SK-N-SH treated with all-trans-retinoic acid at 6 μM for 48 hours (cell line): ENCODE measurements at regions not wholly inside any gene's neighbourhood (a gene's known extent, or its start where the extent isn't known, plus 50 kb on each side); places are given as distances from the start of the nearest gene placed in this dataset.

ENCODE experiments used
- ATAC-seq: fragments of 200-7000 bp; cut with Tn5 transposase; 3 replicates; pipeline ENCODE4 v1.9.1; 2020; ENCODE audit warnings: mild to moderate bottlenecking, moderate library complexity
- ARNTL ChIP-seq: fragments of 450-650 bp; formaldehyde crosslinking; IDR thresholded peaks from 2 replicates; pipeline ENCODE4 v1.5.0; 2020; ENCODE audit warnings: low read depth, mild to moderate bottlenecking, moderate library complexity, borderline replicate concordance
- BACH2 ChIP-seq: fragments of 250-450 bp; sonication (Bioruptor Pico); IDR thresholded peaks from 2 replicates; pipeline ENCODE4 v1.9.0; 2021; ENCODE audit warnings: mild to moderate bottlenecking, borderline replicate concordance
- CREB5 ChIP-seq: fragments of 250-450 bp; sonication (Bioruptor Pico); IDR thresholded peaks from 2 replicates; pipeline ENCODE4 v1.5.1; 2020; ENCODE audit warnings: low read depth, mild to moderate bottlenecking, moderate library complexity
- CSDC2 ChIP-seq: fragments of 250-450 bp; sonication (Bioruptor Pico); IDR thresholded peaks from 2 replicates; pipeline ENCODE4 v1.5.0; 2020; ENCODE audit warnings: mild to moderate bottlenecking, moderate library complexity
- CSRNP3 ChIP-seq: fragments of 250-450 bp; sonication (Bioruptor Pico); IDR thresholded peaks from 2 replicates; pipeline ENCODE4 v1.5.1; 2021; ENCODE audit warnings: mild to moderate bottlenecking, moderate library complexity
- ESRRG ChIP-seq: fragments of 250-450 bp; sonication (Bioruptor Pico); IDR thresholded peaks from 2 replicates; pipeline ENCODE4 v1.6.1; 2021; ENCODE audit warnings: mild to moderate bottlenecking
- GLIS3 ChIP-seq: fragments of 250-450 bp; sonication (Bioruptor Pico); IDR thresholded peaks from 2 replicates; pipeline ENCODE4 v1.5.0; 2020; ENCODE audit warnings: mild to moderate bottlenecking, moderate library complexity
- ISL1 ChIP-seq: fragments of 250-450 bp; sonication (Bioruptor Pico); IDR thresholded peaks from 2 replicates; pipeline ENCODE4 v2.1.2; 2022; ENCODE audit warnings: mild to moderate bottlenecking, moderate library complexity
- OSR1 ChIP-seq: fragments of 250-450 bp; sonication (Bioruptor Pico); IDR thresholded peaks from 2 replicates; pipeline ENCODE4 v1.8.0; 2022; ENCODE audit warnings: moderate library complexity, mild to moderate bottlenecking, inconsistent platforms
- PATZ1 ChIP-seq: fragments of 250-450 bp; sonication (Bioruptor Pico); IDR thresholded peaks from 2 replicates; pipeline ENCODE4 v1.8.0; 2020; ENCODE audit warnings: mild to moderate bottlenecking, moderate library complexity, borderline replicate concordance
- POU6F1 ChIP-seq: fragments of 250-450 bp; sonication (Bioruptor Pico); IDR thresholded peaks from 2 replicates; pipeline ENCODE4 v1.8.0; 2021; ENCODE audit warnings: low read depth, mild to moderate bottlenecking, moderate library complexity, borderline replicate concordance
- PPARA ChIP-seq: fragments of 250-450 bp; sonication (Bioruptor Pico); IDR thresholded peaks from 2 replicates; pipeline ENCODE4 v1.5.0; 2020; ENCODE audit warnings: mild to moderate bottlenecking, borderline replicate concordance
- RARB ChIP-seq: fragments of 250-450 bp; sonication (Bioruptor Pico); IDR thresholded peaks from 2 replicates; pipeline ENCODE4 v1.8.0; 2021; ENCODE audit warnings: mild to moderate bottlenecking, moderate library complexity
- SNAI2 ChIP-seq: fragments of 250-450 bp; sonication (Bioruptor Pico); IDR thresholded peaks from 2 replicates; pipeline ENCODE4 v1.5.0; 2020; ENCODE audit warnings: mild to moderate bottlenecking, moderate library complexity
- TOX ChIP-seq: fragments of 250-450 bp; sonication (Bioruptor Pico); IDR thresholded peaks from 2 replicates; pipeline ENCODE4 v1.8.0; 2021; ENCODE audit warnings: mild to moderate bottlenecking, moderate library complexity, borderline replicate concordance
- TSHZ2 ChIP-seq: fragments of 250-450 bp; sonication (Bioruptor Pico); IDR thresholded peaks from 2 replicates; pipeline ENCODE4 v1.5.0; 2020; ENCODE audit warnings: mild to moderate bottlenecking, moderate library complexity
- ZC3H10 ChIP-seq: fragments of 250-450 bp; sonication (Bioruptor Pico); IDR thresholded peaks from 2 replicates; pipeline ENCODE4 v1.5.1; 2021; ENCODE audit warnings: mild to moderate bottlenecking, moderate library complexity
- ZFP3 ChIP-seq: fragments of 250-450 bp; sonication (Bioruptor Pico); IDR thresholded peaks from 2 replicates; pipeline ENCODE4 v1.5.0; 2020; ENCODE audit warnings: mild to moderate bottlenecking, moderate library complexity
- ZFP30 ChIP-seq: fragments of 450-650 bp; formaldehyde crosslinking; IDR thresholded peaks from 2 replicates; pipeline ENCODE4 v1.5.0; 2022; ENCODE audit warnings: mild to moderate bottlenecking, moderate library complexity
- ZNF565 ChIP-seq: fragments of 450-650 bp; formaldehyde crosslinking; conservative IDR thresholded peaks from 2 replicates; pipeline ENCODE4 v1.5.0; 2020; ENCODE audit warnings: low read depth, mild to moderate bottlenecking, moderate library complexity
- ZNF70 ChIP-seq: fragments of 450-650 bp; formaldehyde crosslinking; IDR thresholded peaks from 2 replicates; pipeline ENCODE4 v1.5.0; 2020; ENCODE audit warnings: mild to moderate bottlenecking, moderate library complexity
- ZNF8 ChIP-seq: fragments of 450-650 bp; formaldehyde crosslinking; IDR thresholded peaks from 2 replicates; pipeline ENCODE4 v1.5.0; 2020; ENCODE audit warnings: mild to moderate bottlenecking, moderate library complexity

- TF ChIP-seq ARNTL (CRISPR knock-in tag) (no peak), ZFP3 (CRISPR knock-in tag) (no peak), CSDC2 (CRISPR knock-in tag) (no peak), ISL1 (CRISPR knock-in tag) (no peak), ZC3H10 (no peak), ESRRG (no peak), POU6F1 (CRISPR knock-in tag) (no peak), ZFP30 (CRISPR knock-in tag) (no peak), GLIS3 (CRISPR knock-in tag) (no peak), CSRNP3 (CRISPR knock-in tag) (no peak), ZNF565 (CRISPR knock-in tag) (no peak), CREB5 (CRISPR knock-in tag) (no peak), PATZ1 (CRISPR knock-in tag) (no peak)
- TF ChIP-seq, all 23 proteins: peak for 0
- no peak for ATAC-seq
These were observed 141.3 kb upstream of the CDH8 start for GRCh38 chr16:62177351-62178203.

GRCh38 chr16:62170642-62171041 is 134.4 kb upstream of the CDH8 start:
- TF ChIP-seq BACH2 (CRISPR knock-in tag): no peak
- no peak for TF ChIP-seq ZC3H10
- TF ChIP-seq POU6F1 (CRISPR knock-in tag): no peak
- no peak for TF ChIP-seq CREB5 (CRISPR knock-in tag)
- TF ChIP-seq PPARA (CRISPR knock-in tag): no peak
- no peak for TF ChIP-seq ZNF70
- TF ChIP-seq ISL1 (CRISPR knock-in tag): no peak
- TF ChIP-seq ZNF8 (CRISPR knock-in tag): no peak
- no peak for TF ChIP-seq CSRNP3 (CRISPR knock-in tag)
- TF ChIP-seq RARB (CRISPR knock-in tag): no peak
- no peak for TF ChIP-seq OSR1 (CRISPR knock-in tag)
- TF ChIP-seq TSHZ2 (CRISPR knock-in tag): no peak
- TF ChIP-seq CSDC2 (CRISPR knock-in tag): no peak
- no peak for TF ChIP-seq ESRRG
- TF ChIP-seq PATZ1 (CRISPR knock-in tag): no peak
- no peak for TF ChIP-seq TOX (CRISPR knock-in tag)
- TF ChIP-seq SNAI2 (CRISPR knock-in tag): no peak
- TF ChIP-seq ZNF565 (CRISPR knock-in tag): no peak
- TF ChIP-seq ZFP30 (CRISPR knock-in tag): no peak
- no peak for ATAC-seq
